IPS-15b (cell line): ENCODE measurements at regions not wholly inside any gene's neighbourhood (a gene's known extent, or its start where the extent isn't known, plus 50 kb on each side); places are given as distances from the start of the nearest gene placed in this dataset.
"Not testable (repeated sequence)": the region's sequence is repeated elsewhere in the genome, so short reads cannot be mapped to it uniquely, and the experiment has no call there.

Source experiments
- H3K27me3 ChIP-seq: one replicate; pipeline ENCODE4 v1.6.1; 2013; ENCODE audit warnings: low read length; ENCODE audit not compliant: control insufficient read depth, insufficient read depth
- H3K36me3 ChIP-seq: one replicate; pipeline ENCODE4 v1.6.1; 2013; ENCODE audit warnings: low read length; ENCODE audit not compliant: control insufficient read depth, insufficient read depth
- H3K4me1 ChIP-seq: one replicate; pipeline ENCODE4 v1.6.1; 2013; ENCODE audit warnings: mild to moderate bottlenecking, low read length; ENCODE audit not compliant: control insufficient read depth, insufficient read depth
- H3K4me3 ChIP-seq: one replicate; pipeline ENCODE4 v1.5.1; 2013; ENCODE audit warnings: low read depth, low read length
- H3K9ac ChIP-seq: one replicate; pipeline ENCODE4 v1.6.1; 2013; ENCODE audit warnings: low read depth, mild to moderate bottlenecking, low read length
- H3K9me3 ChIP-seq: one replicate; pipeline ENCODE4 v1.6.1; 2013; ENCODE audit warnings: mild to moderate bottlenecking, low read length; ENCODE audit not compliant: control insufficient read depth, insufficient read depth

DNA sequence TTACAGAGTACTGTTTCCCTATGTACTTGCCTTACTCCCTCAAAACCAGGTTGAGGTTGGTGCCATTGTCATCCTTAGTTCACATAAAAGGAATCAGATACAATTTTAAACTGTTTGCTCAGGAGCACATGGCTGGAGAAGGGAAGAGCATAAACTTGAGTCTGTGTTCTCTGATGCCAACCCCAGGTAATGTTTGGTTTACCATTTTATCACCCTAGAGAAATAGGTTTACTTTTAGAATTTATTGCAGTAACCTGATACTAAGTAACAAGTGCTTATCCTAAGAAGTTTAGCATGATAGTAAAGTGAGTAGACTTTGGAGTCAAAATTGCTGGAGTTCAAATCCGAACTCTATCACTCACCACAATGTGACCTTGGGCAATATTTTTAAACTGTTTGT, 86.3 kb downstream of the RFPL4B start:
- H3K4me1 ChIP-seq = no peaks in the 10 kb centered on the region
- H3K36me3 ChIP-seq = no peaks in the 10 kb centered on the region
- H3K9ac ChIP-seq = no peak overlapping the region
- no peaks in the 10 kb centered on the region for H3K9me3 ChIP-seq
- no peaks in the 10 kb centered on the region for H3K27me3 ChIP-seq
- no peak overlapping the region for H3K4me3 ChIP-seq

DNA sequence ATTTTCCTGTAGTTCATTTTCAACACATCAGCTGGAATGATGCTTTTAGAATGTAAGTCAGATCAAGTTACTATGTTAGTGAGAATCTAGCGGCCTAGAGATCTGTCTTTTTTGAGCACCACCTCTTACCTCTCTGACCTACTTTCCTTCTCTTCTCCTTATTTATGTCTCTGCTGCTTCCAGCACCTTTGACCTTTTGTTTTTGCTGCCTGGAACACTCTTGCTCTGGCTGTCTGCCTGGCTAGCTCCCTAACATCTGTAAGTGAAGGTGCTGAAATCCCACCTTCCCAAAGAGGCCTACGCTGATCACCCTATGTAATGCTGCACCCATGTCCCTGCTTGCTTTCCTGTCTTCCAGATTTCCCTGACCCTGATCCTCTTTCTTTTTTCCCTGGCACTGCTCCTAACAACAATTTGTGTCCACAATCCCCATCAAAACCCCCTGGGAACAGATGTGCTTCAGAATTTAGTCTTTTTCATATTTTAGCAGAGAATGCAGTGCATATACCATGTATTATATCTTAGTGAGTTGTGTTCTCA, 87.8 kb downstream of the RFPL4B start:
- H3K36me3 ChIP-seq = no peaks in the 10 kb centered on the region
- H3K27me3 ChIP-seq = no peaks in the 10 kb centered on the region
- no peaks in the 10 kb centered on the region for H3K4me1 ChIP-seq
- no peak overlapping the region for H3K4me3 ChIP-seq
- H3K9ac ChIP-seq = no peak overlapping the region
- H3K9me3 ChIP-seq = no peaks in the 10 kb centered on the region

DNA sequence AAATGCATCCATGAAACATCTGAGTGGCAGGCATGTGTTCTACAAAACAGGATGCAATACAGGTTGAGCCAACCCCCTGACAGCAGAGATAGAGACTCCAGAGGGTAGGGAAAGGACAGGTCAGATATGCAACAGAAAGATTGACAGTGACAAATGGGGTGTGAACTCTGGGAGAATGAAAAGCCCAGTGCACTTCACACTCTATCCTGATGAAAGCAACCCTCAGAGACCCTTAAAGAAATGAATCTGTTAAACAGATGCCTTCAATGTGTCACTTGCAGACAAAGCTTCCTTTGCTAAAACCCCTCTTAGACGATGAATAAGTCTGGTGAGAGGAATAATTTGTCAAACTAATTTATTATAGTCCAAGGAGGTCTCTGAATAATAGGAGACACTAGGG, 89.9 kb downstream of the RFPL4B start:
- Histone ChIP-seq H3K9ac (no peak overlapping the region), H3K9me3 (no peaks in the 10 kb centered on the region), H3K4me3 (no peak overlapping the region)

DNA sequence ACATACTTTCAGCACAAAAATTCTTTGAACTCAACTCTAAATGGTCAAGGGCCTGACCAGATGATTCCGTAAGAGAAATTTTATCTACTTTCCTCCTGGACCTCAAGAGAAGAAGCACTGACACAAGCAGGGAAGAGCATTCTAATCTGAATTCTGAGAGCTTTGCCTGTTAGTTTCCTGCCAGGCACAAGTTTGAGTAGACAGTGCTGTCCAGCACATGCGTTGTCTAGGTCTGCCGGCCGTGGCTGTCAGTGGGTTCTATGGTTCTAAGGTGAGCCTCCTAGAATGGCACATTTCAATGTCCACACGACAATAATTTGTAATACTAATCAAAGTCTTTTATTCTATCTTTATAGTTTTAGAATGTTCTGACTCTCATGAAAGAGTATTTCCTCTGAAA, 91.9 kb downstream of the RFPL4B start:
- Histone ChIP-seq H3K9ac (no peak overlapping the region), H3K27me3 (no peaks in the 10 kb centered on the region)

More for the DNA sequence above, 89.9 kb downstream of the RFPL4B start:
- H3K27me3 ChIP-seq = no peaks in the 10 kb centered on the region
- H3K4me1 ChIP-seq = no peaks in the 10 kb centered on the region
- no peaks in the 10 kb centered on the region for H3K36me3 ChIP-seq

DNA sequence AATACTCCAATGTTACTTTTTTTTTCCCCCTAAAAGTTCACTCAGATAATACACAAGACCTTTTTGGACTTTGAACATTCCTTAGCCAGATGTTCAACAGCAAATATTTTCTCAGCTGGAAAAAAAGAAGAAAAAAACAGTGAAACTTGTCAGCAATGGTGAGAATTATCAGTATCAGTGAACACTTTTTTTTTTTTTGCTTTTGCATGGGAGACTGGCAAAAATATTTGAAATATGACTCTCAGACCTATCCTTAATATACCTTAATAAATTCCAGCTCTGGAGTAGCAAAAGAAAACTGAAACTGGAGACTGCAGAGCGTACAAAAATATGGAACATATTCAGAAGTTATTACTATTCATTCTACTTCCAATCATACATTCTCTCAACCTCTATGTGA, 92.3 kb downstream of the RFPL4B start:
- Histone ChIP-seq H3K9me3 (no peaks in the 10 kb centered on the region), H3K9ac (no peak overlapping the region), H3K4me1 (no peaks in the 10 kb centered on the region), H3K27me3 (no peaks in the 10 kb centered on the region), H3K36me3 (no peaks in the 10 kb centered on the region), H3K4me3 (no peak overlapping the region)

More for the DNA sequence above, 91.9 kb downstream of the RFPL4B start:
- no peak overlapping the region for H3K4me3 ChIP-seq
- H3K9me3 ChIP-seq = no peaks in the 10 kb centered on the region
- no peaks in the 10 kb centered on the region for H3K36me3 ChIP-seq
- H3K4me1 ChIP-seq = no peaks in the 10 kb centered on the region

DNA sequence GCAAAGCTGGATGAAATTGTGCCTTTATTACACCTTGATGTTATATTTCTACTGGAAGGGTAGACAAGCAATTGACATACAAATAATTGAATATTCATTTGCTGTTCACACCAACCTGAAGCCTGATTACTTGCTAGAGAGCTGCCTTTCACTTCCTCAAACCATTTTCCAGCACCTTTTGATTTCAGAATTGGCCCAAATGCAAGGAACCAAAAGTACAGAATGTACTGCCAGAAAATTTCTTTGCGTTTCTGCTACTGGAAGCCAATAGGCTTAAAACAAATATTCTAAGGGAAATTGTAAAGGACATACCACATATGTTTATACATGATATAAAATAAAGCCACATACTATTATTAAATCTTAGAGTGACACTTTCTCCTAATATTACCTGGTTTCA, 94.5 kb downstream of the RFPL4B start:
- H3K9me3 ChIP-seq = no peaks in the 10 kb centered on the region
- H3K9ac ChIP-seq = no peak overlapping the region
- H3K4me1 ChIP-seq = no peaks in the 10 kb centered on the region
- H3K27me3 ChIP-seq = no peaks in the 10 kb centered on the region
- no peaks in the 10 kb centered on the region for H3K36me3 ChIP-seq
- no peak overlapping the region for H3K4me3 ChIP-seq

DNA sequence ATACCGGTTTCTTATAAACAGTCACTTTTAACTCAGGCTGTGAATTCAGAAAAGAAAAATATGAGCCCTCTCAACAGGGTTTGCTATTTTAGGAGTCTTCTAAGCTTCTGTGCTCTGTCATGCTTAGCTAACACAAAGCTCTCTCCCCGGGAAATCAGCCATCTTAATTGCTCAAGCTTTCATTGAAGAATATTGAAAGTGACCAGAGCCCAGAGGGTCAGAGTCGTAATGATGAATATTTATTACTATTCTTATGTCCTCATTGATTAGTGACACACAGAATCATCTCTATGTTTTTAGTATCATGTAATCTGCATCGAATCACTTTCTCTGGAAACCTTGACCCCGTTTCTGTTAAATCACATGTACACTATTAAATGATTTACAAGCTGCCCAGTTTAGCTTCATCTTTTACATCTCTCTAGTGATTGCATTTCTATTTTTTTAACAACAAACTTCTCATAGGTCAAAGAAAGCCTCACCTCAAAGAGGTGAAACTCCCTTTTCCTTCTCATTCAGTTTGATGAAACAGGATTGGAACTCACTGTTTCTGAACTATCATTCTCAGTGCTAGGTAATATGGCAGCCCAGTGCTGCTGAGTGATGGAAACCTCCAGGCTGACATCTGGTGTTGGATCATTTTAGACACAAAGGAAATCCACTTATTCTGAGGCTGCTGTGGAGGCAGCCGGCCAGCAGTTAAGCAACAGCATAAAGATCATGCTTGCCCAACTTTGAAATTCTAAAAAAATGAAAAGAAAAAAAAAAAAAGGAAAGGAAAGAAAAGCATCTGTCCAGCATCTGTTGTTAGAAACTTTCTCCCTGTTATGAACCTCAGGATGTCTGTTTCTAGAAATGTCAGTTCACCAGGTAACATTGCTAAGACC, 96.3 kb downstream of the RFPL4B start:
- Histone ChIP-seq H3K36me3 (no peaks in the 10 kb centered on the region), H3K9me3 (no peaks in the 10 kb centered on the region), H3K27me3 (no peaks in the 10 kb centered on the region), H3K4me1 (no peaks in the 10 kb centered on the region), H3K9ac (no peak overlapping the region), H3K4me3 (no peak overlapping the region)

DNA sequence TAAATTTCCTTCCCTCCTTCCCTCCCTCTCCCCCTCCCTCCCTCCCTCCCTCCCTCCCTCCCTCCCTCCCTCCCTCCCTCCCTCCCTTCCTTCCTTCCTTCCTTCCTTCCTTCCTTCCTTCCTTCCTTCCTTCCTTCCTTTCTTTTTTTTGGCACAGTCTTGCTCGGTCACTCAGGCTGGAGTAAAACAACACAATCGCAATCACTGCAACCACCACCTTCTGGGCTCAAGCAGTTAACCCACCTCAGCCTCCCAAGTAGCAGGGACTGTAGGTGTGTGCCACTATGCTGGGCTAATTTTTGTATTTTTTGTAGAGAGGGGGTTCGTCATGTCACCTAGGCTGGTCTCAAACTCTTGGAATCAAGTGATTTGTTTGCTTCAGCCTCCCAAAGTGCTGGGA, 101.7 kb downstream of the RFPL4B start:
- not testable (repeated sequence) for H3K27me3 ChIP-seq, H3K36me3 ChIP-seq, H3K9ac ChIP-seq, H3K4me3 ChIP-seq, H3K9me3 ChIP-seq, H3K4me1 ChIP-seq

DNA sequence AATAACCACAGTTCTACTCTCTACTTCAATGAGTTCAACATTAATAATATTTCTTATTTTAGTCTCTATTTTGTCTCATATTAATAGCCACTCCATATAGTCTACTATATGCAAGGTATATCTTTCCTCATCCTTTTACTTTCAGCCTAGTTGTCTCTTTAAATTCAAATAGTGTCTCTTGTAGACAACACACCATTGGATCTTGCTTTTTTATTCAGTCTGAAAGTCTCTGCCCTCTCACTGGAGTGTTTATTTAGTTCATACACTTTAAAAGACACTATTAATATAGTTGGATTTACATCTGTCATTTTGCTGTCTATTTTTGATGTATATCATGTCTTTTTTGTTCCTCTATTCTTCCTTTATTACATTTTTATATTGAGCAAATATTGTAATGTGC, 103.5 kb downstream of the RFPL4B start:
- H3K9ac ChIP-seq = no peak overlapping the region
- H3K4me3 ChIP-seq = no peak overlapping the region

DNA sequence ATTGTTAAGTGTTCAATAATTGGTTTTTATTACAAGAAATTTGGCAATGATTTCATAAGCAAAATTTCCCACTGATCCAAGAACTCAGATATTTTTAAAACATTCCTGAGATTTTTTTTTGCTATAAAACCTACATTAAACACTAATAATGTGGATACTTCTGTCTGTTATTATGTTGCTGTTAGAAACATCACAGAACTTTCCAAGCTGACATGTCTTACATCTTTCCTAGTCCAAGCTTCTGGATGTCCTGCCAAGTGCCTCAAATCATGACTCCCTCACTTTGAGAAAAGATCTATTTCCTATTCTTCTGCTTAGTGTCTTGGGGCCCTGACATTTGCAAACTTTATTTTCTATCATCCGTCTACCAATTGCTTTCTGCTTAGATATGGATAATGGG, 110.8 kb downstream of the RFPL4B start:
- H3K4me3 ChIP-seq = no peak overlapping the region
- H3K36me3 ChIP-seq = no peaks in the 10 kb centered on the region
- H3K9ac ChIP-seq = no peak overlapping the region
- no peaks in the 10 kb centered on the region for H3K9me3 ChIP-seq
- no peaks in the 10 kb centered on the region for H3K27me3 ChIP-seq
- H3K4me1 ChIP-seq = no peaks in the 10 kb centered on the region

More for the DNA sequence above, 103.5 kb downstream of the RFPL4B start:
- Histone ChIP-seq H3K9me3 (no peaks in the 10 kb centered on the region), H3K27me3 (no peaks in the 10 kb centered on the region), H3K36me3 (no peaks in the 10 kb centered on the region), H3K4me1 (no peaks in the 10 kb centered on the region)

DNA sequence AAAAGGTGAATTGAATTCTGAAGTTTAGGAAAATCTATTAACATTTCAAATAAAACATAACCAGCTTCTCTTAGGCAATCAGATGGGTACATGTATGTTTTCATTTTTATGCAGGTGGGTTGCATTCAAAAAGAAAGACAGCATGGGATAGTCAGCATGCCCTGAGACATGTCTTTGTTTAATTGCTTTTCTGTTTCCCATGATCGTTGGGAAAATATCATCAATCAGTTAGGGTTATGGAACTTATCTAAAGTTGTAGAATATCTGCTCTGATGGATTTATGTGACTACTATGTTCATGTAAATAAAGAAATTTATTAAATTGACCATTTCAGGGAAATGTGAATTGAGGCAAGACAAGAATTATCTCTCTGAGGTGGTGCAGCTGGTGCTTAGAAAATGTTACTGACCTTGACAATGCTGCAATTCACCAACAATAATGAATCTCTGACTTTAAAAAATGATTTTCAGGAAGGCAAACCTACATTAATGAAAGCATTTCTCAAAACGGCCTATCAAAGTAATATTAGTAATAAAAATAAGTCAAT, 112.7 kb downstream of the RFPL4B start:
- Histone ChIP-seq H3K27me3 (no peaks in the 10 kb centered on the region), H3K9me3 (no peaks in the 10 kb centered on the region), H3K4me3 (no peak overlapping the region), H3K4me1 (no peaks in the 10 kb centered on the region), H3K9ac (no peak overlapping the region), H3K36me3 (no peaks in the 10 kb centered on the region)
